Iris pigment epithelial cell (primary cell): ENCODE measurements at regions not wholly inside any gene's neighbourhood (a gene's known extent, or its start where the extent isn't known, plus 50 kb on each side); places are given as distances from the start of the nearest gene placed in this dataset.
"Not testable (repeated sequence)": the region's sequence is repeated elsewhere in the genome, so short reads cannot be mapped to it uniquely, and the experiment has no call there.

Source experiments
- DNase-seq: peaks from one replicate; pipeline ENCODE4 v3.0.0-alpha.2; 2011; ENCODE audit warnings: low read depth

DNA sequence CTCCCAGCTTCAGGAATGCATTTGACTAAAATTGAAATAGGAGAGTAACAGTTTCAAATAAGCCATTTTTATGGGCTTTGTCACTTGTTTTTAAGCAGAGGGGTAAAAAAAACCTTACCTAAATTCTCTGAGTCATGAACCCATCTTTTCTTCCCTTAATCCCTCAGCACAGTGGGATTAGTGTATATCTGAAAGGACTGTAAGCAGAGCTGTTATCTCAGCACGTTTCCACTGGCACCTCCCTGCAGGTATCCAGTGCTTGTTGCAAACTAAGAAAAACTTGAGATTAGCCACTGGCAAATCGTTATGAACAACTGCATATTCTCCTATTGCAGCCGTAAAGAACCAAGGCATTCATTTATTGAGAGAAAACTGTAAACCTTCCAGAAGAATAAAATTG is 872.7 kb downstream of the EFNA5 start:
- DNase-seq, result no peak

DNA sequence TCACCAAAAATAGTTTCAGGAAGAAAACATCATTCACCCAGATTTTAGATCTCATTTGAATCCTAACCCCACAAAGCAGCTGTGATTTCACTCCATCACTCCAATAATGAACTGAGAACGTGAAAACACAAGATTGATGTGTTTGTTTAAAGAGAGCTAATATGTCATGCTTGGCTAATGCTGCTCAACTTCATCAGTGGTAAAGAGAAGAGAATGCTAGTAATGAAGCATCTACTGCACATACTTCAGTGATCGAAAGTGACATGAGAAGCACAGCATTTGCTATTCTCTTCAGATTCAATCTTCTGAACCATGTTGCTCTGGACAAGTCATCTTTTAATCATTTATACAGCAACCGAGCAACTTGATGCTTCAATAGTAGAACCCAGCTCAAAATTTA is 874.7 kb downstream of the EFNA5 start:
- DNase-seq, result no peak

DNA sequence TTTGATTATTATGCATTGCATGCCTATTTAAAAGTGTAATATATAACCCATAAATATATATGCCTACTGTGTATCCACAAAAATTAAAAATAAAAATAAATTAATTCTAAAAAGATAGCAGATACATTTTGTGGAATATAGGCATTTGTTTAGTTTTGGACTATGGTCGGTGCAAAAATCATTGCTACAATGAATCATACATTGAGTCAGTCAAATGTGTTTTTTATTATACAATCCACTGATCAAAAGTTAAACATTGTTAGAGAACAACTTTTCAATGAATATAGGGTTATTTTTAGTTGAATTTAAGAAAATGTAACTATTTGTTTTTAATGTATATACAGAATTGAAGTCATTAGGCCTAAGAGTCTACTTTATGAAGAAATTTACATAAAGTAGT is 885.9 kb downstream of the EFNA5 start:
- DNase-seq, result no peak

DNA sequence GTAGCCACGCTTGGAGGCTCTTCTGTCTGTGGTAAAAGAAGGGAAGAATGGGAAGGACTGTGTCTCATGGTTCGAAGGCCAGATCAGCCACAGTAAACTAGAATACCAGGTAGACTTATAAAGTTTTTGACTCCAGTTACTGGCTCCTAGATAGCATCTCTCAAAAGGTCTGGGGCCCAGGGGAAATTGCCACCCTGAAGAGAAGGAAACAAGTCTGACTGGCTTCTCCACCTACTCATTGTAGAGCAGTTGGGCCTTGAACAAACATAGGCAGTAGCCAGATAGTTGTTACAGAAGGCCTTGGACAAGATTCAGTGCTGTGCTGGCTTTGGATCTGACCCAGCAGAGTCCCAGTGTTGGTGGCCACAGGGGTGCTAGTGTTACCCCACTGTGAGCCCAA is 890.4 kb downstream of the EFNA5 start:
- DNase-seq, result no peak

DNA sequence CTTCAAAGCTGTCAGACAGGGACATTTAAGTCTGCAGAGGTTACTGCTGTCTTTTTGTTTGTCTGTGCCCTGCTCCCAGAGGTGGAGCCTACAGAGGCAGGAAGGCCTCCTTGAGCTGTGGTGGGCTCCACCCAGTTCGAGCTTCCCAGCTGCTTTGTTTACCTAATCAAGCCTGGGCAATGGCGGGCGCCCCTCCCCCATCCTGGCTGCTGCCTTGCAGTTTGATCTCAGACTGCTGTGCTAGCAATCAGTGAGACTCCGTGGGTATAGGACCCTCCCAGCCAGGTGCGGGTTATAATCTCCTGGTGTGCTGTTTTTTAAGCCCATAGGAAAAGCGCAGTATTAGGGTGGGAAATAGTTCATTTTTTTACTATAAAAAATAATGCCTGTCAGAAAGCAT is 894.2 kb downstream of the EFNA5 start:
- not testable (repeated sequence) for DNase-seq

DNA sequence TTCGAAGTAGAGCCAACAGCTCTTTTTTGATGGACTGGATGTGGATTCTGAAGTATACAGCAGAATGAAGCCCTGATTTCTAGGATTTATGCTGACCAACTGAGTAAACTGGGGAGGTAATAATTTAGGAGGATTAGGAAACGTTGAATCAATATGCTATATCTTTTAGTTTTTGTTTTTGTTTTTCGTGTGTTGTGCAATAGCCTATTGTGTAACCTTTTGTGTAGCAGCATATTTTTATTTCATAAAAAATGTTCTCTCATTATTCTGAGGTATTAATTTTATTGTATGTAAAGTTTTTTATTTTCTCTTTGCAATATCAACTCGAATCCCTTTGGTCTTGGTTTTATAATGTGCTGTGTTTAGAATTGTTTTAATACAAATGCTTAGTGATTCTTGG is 902.3 kb downstream of the EFNA5 start:
- DNase-seq, result no peak

DNA sequence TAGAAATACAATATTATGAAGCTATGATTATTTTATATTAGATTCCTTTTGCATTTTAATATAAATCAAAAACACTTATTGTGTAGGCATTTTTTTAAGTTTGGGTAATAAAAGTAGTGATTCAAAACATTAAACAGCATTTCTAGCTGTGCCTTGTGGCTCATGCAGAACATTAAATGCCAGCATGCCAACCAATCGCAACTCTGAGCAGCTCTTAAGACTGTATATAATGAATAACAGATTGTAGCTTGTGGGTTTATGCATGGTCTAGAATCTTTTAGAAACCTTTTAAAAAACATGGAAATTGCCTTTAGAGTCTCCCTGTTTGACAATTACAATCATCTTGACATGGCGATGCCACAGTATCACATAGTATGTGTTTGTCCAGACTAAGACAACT is 903.8 kb downstream of the EFNA5 start:
- no peak for DNase-seq

DNA sequence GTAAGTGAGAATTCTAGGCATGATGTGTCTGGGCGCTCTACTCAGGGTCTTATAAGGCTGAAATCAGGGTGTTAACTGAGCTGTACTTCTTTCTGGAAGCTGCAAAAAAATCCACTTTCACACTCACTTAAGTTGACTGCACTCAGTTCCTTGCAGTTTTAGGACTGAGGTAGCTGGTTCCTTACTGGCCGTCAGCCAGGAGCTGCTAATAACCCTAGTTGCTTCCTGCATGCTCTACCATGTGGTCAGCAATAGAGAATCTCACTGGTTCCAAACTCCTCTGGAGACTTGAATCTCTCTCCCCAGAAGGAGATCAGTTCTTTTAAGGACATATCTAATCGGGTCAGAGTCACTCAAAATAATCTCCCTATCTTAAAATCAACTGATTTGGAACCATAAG is 911.2 kb downstream of the EFNA5 start:
- DNase-seq, result peak; percentile 31

DNA sequence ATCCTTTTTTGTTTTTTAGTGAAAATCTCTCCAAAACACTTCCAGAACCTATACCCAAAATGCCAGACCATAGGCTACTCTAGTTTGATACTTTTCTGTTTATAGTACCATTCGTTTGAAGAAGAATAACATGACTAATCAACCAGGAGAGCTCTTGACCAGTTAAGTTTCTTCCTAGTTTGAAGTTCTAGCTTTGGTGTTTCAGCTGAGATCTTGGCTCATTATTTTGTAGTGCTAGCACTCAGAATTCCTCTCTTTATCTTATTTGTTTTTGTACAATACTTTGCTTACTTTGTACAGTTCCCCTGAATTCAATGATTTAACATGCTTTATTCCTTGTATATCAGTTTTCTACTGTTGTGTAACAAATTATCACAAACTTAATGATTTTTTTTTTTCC is 911.6 kb downstream of the EFNA5 start:
- DNase-seq, result no peak

DNA sequence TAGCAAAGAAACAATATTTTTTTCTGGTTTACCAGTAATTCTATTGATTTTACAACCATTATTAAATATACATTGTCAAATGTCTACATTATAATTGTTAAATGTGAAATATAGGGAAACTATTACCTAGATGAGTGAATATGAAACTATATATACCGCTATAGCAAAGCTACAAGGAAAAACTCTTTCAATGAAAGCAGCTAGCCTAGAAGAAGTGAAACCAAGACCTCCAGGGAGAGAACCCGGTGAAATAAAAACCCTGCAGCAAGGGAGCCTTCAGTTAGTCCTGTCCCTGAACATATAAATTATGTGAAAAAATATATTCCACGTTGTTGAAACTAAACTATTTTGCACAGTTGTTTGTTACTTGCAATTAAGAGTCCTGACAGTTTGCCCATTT is 913.1 kb downstream of the EFNA5 start:
- no peak for DNase-seq

DNA sequence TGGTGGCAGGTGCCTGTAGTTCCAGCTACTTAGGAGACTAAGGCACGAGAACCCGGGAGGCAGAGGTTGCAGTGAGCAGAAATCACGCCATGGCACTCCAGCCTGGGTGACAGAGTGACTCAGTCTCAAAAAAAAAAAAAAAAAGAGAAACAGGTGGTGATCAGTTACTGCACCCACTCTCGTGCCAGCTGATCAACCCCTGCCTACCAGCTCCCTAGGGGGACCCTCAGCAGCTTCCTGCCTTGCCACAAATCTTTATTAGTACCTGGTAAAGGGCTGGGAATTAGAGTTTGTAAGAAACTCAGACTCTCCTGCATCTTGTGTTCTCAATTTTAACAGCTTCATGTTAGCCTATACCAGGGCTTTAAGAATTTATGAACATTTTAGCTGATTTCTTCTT is 914.9 kb downstream of the EFNA5 start:
- DNase-seq, result no peak

DNA sequence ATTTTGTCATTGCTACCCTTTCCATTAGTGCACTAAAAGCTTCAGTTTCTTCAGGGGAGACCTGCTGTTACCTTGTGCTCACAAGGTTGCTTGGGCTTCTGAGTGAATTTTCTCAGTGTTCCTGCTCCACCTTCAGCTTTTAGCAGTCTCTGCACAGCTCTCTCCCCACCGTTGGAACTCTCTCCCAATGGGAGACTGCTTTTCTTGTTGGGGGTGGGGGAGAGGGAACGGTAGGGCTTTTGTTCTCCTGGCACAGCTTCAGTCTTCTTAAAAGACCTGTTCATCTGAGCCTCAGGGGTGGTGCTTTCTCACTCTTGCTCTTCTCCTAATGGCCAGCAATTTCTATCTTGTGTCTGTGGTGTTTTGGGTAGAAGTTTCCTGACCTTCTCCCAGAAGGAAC is 915.7 kb downstream of the EFNA5 start:
- DNase-seq, result no peak

DNA sequence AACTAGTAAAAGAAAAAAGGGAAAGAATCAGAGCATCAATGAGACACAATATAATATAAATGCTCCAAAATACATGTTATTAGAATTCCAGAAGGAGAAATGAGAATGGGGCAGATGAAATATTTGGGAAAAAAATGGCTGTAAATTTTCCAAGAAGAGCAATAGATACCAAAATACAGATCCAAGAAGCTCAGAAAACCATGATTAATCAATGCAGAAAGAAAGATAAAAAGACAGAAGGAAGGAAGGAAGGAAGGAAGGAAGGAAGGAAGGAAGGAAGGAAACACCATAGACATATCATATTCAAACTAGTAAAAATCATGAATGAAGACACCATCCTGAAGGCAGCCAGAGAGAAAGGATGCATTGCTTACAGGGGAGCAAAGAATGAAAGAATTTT is 920.9 kb downstream of the EFNA5 start:
- DNase-seq, result no peak

DNA sequence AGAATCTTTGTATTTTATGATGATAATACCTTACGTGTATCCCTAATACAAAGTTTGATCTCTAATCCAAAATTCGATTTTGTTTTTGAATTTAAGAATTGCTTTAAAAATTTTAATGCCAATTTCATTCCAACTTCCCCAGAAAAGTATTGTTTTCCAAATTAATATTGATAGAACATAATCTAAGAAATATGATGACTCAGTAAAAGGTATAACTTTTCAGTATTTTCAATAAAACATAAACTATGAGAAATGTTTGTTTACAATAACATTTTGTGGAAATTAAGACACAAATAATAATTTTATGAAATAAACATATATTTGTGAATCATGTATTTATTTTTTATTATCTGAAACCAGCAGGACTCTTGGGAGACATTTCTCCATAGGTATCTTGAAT is 931.6 kb downstream of the EFNA5 start:
- DNase-seq, result no peak

DNA sequence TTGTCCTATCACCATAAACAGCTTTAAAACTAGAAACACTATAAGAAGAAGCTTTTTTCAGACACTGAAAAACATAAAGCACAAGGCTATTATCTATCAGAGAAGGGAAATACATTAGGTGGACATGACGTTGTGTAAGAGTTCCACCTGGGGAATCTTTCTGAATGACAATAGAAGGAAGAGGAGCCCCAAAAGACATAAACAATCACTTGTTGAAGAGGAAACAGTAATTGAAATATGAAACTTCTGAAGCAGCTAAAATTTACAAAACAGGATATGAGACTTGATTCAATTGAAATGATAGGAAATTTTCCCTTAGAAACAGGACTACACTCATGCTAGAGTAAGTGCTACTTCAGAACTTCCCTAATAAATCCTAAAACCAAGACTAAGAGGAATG is 933.6 kb downstream of the EFNA5 start:
- no peak for DNase-seq

DNA sequence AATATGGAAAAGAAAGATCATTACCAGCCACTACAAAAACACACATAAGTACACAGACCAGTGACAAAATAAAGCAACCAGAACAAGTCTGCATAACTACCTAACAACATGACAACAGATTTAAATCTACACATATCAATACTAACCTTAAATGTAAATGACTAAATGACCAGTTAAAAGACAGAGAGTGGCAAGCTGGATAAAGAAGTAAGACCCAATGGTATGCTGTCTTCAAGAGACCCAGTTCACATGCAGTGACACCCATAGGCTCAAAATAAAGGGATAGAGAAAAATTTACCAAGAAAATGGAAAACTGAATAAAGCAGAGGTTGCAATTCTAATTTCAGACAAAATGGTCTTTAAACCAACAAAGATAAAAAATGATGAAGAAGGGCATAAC is 938.1 kb downstream of the EFNA5 start:
- DNase-seq, result no peak

DNA sequence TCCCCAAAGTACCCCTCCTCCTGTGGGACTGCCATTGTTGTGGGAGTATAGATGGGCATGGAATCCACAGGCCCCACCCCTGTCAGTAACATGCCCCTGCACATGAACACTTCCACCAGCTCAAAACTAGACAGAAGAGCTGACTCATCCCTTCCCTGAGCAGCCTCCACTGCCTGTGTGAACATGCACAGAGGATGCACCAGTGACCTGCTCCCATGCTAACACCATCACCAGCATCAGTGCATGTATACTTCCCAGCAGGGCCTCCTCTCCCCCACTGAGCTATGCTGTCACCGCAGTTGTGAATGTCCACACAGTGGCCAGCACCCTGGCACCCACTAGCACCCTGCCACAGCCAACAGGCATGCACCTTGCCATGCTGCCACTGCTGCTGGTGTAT is 939.8 kb downstream of the EFNA5 start:
- peak; percentile 1 for DNase-seq

DNA sequence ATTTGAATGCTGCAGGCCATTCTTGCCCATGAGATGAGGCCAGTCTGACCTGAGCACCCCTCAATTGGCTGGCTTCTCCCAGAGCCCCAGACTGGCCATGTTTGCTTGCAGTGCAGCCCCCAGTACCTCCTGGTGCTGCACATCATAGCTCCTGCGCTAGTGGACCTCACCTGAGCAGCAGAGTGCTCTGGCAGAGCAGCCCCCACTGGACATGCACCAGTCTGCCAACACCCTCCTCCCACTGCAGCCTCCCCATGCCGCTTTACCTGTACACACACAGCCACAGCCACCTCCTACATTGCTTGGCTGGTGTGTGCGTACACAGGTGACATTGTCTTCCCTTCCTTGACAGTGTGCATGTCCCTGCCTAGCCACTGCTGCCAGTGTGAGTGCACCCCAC is 940.2 kb downstream of the EFNA5 start:
- DNase-seq, result no peak

DNA sequence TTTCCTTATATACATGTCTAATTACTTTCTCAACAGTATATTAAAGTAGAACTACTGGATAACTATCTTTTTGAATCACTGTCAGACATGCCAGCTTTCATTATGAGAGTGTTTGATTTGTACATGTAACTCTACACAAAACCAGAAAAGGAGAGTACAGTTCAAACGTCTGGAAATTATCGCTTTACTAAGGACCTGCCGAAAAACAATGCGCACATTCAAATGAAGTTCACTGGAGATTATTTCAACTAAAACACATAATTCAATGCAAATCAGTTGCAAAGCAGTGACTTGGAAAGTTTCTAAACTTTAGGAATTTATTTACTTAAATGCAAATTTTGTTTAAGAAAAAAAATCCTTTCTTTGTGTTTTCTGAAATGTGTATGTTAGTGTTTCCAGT is 942.5 kb downstream of the EFNA5 start:
- DNase-seq, result no peak

DNA sequence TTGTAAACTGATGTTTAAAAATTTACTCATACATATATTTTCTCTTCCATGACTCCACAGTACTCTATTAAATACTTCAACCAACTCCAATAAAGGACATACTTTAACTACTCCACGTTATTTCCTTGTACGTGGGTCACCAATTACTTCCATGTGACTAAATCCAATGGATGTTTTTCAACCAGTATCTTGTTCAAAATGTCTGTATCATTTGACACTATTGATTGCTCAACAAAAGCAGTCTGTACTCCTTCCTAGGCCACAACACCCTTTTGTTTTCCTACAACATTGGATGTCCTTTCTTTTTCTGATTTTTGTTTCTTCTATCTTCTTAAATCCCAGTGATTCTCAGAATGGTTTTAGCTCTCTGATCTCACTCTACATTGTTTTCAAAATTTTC is 943.7 kb downstream of the EFNA5 start:
- DNase-seq, result no peak

DNA sequence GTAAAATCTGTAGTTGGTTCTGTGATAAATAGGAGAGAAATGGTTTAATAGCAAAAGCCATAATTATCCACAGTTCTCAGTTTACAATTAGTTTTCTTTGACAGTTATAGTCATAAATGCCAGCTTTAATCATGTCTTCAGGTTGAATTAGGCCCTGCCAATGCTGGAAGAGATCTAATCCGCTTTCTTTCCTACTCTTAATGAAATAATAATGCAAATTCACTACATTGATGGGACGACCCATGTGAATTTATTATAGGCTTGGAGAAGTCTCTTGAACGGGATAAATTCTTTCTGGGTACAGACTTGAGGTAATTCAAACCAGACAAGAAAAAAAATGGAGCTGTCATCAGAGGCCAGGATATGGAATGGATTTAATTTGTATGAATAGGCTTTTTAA is 950.4 kb downstream of the EFNA5 start:
- DNase-seq, result no peak

DNA sequence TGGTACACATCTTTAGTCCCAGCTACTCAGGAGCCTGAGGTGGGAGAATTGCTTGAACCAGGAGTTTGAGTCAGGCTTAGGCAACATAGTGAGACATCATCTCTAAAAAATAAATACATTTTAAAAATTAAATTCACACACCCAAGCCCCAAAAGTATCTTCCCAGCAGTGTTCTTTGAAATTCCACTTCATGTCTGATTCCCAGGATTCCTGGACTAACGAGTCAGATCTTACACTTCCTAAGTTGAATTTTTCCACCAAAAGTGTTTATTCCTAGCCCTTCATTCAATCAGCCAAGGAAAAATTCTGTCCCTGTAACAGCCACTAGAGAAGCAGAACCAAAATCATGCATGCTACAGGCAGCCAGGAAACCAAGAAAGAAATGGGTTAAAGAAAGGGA is 970.9 kb downstream of the EFNA5 start:
- DNase-seq, result no peak

DNA sequence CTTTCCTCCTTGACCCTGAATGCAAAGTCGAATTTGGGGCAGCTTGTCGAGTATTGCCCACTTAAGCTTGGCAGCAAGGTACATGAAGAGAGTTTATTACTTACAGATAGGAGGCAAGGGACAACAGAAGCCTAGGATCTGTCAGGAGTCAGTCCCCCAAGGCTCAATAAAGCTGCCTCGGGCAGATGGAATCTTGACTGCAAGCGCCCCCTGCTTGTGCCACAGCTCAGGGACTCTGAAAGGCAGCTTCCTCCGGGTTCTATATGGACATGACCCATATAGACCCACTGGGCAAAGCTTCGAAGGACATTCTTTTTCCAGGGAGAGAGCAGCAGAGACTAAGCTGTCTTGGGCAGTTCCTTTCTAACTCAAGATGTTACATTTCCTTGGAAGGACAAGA is 971.5 kb downstream of the EFNA5 start:
- DNase-seq, result no peak

DNA sequence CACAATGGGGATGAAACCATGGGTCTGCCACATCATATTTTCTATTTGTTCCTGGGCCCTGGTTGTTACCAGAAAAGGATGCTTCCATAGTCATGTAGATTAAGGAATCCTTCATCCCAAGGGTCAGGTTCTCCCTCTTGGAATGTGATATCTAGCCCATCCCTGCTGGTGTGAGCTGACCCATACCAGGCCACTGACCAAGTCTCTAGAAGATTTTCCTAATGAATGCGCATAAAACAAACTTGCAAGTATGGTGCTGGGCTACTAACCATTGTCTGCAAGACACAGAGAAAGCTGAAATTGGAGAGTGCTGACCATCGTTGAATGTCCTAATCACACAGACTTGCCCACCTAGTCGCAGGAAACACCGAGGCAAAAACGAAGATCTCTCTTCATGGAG is 972.6 kb downstream of the EFNA5 start:
- no peak for DNase-seq

DNA sequence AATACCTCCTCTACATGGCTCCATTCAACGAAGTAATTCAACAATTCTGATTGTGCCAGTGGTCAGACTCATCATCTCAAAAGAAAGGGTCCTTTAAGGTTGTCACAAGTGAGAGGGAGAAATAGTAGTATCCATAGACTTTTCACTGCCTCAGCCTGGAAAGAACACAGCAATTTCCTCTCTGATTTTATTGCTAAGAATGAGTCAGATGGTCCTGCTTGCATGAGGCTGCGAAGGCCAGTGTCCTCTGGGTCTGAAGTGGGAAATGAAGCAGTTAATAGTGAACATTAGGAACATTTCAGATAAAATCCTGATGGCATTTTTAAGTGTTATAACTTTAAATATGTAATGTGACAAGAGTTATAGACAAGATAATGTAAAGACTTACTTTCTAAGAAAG is 979.0 kb downstream of the EFNA5 start:
- peak; percentile 0 for DNase-seq

DNA sequence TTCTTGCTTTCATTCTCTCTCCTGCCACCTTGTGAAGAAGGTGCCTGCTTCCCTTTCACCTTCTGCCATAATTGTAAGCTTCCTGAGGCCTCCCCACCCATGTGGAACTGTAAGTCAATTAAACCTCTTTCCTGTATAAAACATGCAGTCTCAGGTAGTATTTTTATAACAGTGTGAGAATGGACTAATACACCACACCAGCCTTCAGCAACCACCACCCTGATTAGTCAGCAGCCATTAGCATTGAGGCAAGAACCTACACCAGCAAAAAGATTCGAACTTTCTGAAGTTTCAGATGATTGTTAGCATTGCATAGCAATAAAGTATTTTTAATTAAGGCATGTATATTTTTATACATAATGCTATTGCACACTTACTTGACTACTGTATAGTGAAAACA is 980.2 kb downstream of the EFNA5 start:
- no peak for DNase-seq
